Naive thymus-derived CD8-positive, alpha-beta T cell (primary cell): ENCODE measurements at regions not wholly inside any gene's neighbourhood (a gene's known extent, or its start where the extent isn't known, plus 50 kb on each side); places are given as distances from the start of the nearest gene placed in this dataset.
"Not testable (repeated sequence)": the region's sequence is repeated elsewhere in the genome, so short reads cannot be mapped to it uniquely, and the experiment has no call there.

ENCODE experiments used
- ATAC-seq, 2 donors: fragments of 150-1000 bp; cut with Tn5 transposase in 1 of 2; sonication (Bioruptor Pico), chemical (Tn5 transposase) in 1 of 2; 1 replicate in 1 of 2; 2 replicates in 1 of 2; pipeline ENCODE4 v1.10.0; 2021; ENCODE audit warnings: mild to moderate bottlenecking in 2 of 2, moderate library complexity in 2 of 2
- POLR2A ChIA-PET: fragments of 350-600 bp; sonication (Branson Sonifier 250); formaldehyde crosslinking; loops from one replicate; lab custom pipeline; 2021; ENCODE audit warnings: antibody characterized with exemption; lab: Charles Lee
- DNase-seq, 10 donors: peaks; one replicate each; pipeline versions ENCODE4 v3.0.0 to v3.0.0-alpha.2; 2020 to 2022
- H3K27ac Mint-ChIP-seq, 10 donors: one replicate each; pipeline ENCODE4 v1.8.0; 2020 to 2022; ENCODE audit warnings: mild to moderate bottlenecking in 10 of 10, mixed read lengths in 10 of 10, moderate library complexity in 4 of 10, inconsistent platforms in 1 of 10
- H3K27me3 Mint-ChIP-seq, 5 donors: one replicate each; pipeline ENCODE4 v1.8.0; 2021 to 2022; ENCODE audit warnings: mixed read lengths in 5 of 5
- H3K36me3 Mint-ChIP-seq, 3 donors: one replicate each; pipeline ENCODE4 v1.8.0; 2020 to 2022; ENCODE audit warnings: mixed read lengths in 3 of 3, mild to moderate bottlenecking in 2 of 3, inconsistent platforms in 1 of 3
- H3K4me1 Mint-ChIP-seq, 4 donors: one replicate each; pipeline ENCODE4 v1.8.0; 2021 to 2022; ENCODE audit warnings: mixed read lengths in 4 of 4
- H3K4me3 Mint-ChIP-seq, 10 donors: one replicate each; pipeline ENCODE4 v1.8.0; 2020 to 2022; ENCODE audit warnings: mild to moderate bottlenecking in 10 of 10, mixed read lengths in 10 of 10, moderate library complexity in 6 of 10, inconsistent platforms in 1 of 10
- H3K9me3 Mint-ChIP-seq, 9 donors: one replicate each; pipeline ENCODE4 v1.8.0; 2020 to 2022; ENCODE audit warnings: mixed read lengths in 9 of 9, mild to moderate bottlenecking in 3 of 9, inconsistent platforms in 1 of 9, moderate library complexity in 1 of 9

GRCh38 chr11:130979386-130979972 lies 63.2 kb upstream of the SNX19 start:
- H3K4me1 Mint-ChIP-seq = no peaks in the 10 kb centered on the region
- ATAC-seq = no peak
- DNase-seq = no peak
- POLR2A ChIA-PET = no interaction called here
- peaks cover 11 to 48% (median 21%) of the 10 kb centered on the region in 9 donors for H3K9me3 Mint-ChIP-seq
- H3K27ac Mint-ChIP-seq = no peak overlapping the region
- H3K4me3 Mint-ChIP-seq = no peak overlapping the region
- peaks cover 0 to 25% (median 0%) of the 10 kb centered on the region in 3 donors for H3K36me3 Mint-ChIP-seq
- H3K27me3 Mint-ChIP-seq = peaks cover 18 to 53% (median 35%) of the 10 kb centered on the region in 5 donors

GRCh38 chr11:130980071-130980862 lies 64.0 kb upstream of the SNX19 start:
- POLR2A ChIA-PET = no interaction called here

GRCh38 chr11:130984241-130984640 lies 68.0 kb upstream of the SNX19 start:
- H3K4me3 Mint-ChIP-seq, ATAC-seq, H3K27ac Mint-ChIP-seq, POLR2A ChIA-PET, H3K36me3 Mint-ChIP-seq, DNase-seq, H3K4me1 Mint-ChIP-seq: not testable (repeated sequence)
- Mint-ChIP-seq H3K9me3 (peaks cover 0 to 27% (median 10%) of the 10 kb centered on the region in 9 donors), H3K27me3 (peaks cover 11 to 34% (median 24%) of the 10 kb centered on the region in 5 donors)

More at GRCh38 chr11:130980071-130980862, 64.0 kb upstream of the SNX19 start:
- no peak overlapping the region for H3K27ac Mint-ChIP-seq
- peaks cover 11 to 48% (median 21%) of the 10 kb centered on the region in 9 donors for H3K9me3 Mint-ChIP-seq
- H3K36me3 Mint-ChIP-seq = peaks cover 0 to 25% (median 0%) of the 10 kb centered on the region in 3 donors
- DNase-seq (no peak), ATAC-seq (no peak)
- H3K4me1 Mint-ChIP-seq = no peaks in the 10 kb centered on the region
- H3K4me3 Mint-ChIP-seq = no peak overlapping the region
- peaks cover 18 to 47% (median 34%) of the 10 kb centered on the region in 5 donors for H3K27me3 Mint-ChIP-seq

GRCh38 chr11:130992788-130993187 lies 76.5 kb upstream of the SNX19 start:
- POLR2A ChIA-PET = no interaction called here
- H3K36me3 Mint-ChIP-seq = no peaks in the 10 kb centered on the region
- H3K27ac Mint-ChIP-seq = no peak overlapping the region
- H3K4me1 Mint-ChIP-seq = no peaks in the 10 kb centered on the region
- ATAC-seq (no peak), DNase-seq (no peak)
- no peak overlapping the region for H3K4me3 Mint-ChIP-seq
- peaks cover 0 to 17% (median 0%) of the 10 kb centered on the region in 5 donors for H3K27me3 Mint-ChIP-seq
- peaks cover 0 to 6% (median 0%) of the 10 kb centered on the region in 9 donors for H3K9me3 Mint-ChIP-seq

GRCh38 chr11:130994043-130994442 lies 77.8 kb upstream of the SNX19 start:
- no peaks in the 10 kb centered on the region for H3K36me3 Mint-ChIP-seq
- POLR2A ChIA-PET = no interaction called here

GRCh38 chr11:130995266-130995665 lies 79.0 kb upstream of the SNX19 start:
- Mint-ChIP-seq H3K36me3 (no peaks in the 10 kb centered on the region), H3K9me3 (peaks cover 0 to 4% (median 0%) of the 10 kb centered on the region in 9 donors), H3K27ac (no peak overlapping the region), H3K4me1 (no peaks in the 10 kb centered on the region), H3K27me3 (peaks cover 0 to 17% (median 0%) of the 10 kb centered on the region in 5 donors), H3K4me3 (no peak overlapping the region)
- DNase-seq (no peak), ATAC-seq (no peak)
- POLR2A ChIA-PET = no interaction called here

More at GRCh38 chr11:130994043-130994442, 77.8 kb upstream of the SNX19 start:
- Mint-ChIP-seq H3K4me3 (no peak overlapping the region), H3K27me3 (peaks cover 0 to 17% (median 0%) of the 10 kb centered on the region in 5 donors), H3K27ac (no peak overlapping the region), H3K9me3 (peaks cover 0 to 6% (median 0%) of the 10 kb centered on the region in 9 donors), H3K4me1 (no peaks in the 10 kb centered on the region)
- ATAC-seq = no peak
- DNase-seq = no peak

GRCh38 chr11:130997278-130997677 lies 81.0 kb upstream of the SNX19 start:
- Mint-ChIP-seq H3K36me3 (no peaks in the 10 kb centered on the region), H3K27ac (no peak overlapping the region), H3K27me3 (peaks cover 0 to 9% (median 1%) of the 10 kb centered on the region in 5 donors), H3K4me1 (no peaks in the 10 kb centered on the region), H3K4me3 (no peak overlapping the region), H3K9me3 (peaks cover 0 to 4% (median 0%) of the 10 kb centered on the region in 9 donors)
- DNase-seq = no peak
- POLR2A ChIA-PET = no interaction called here
- no peak for ATAC-seq

GRCh38 chr11:130999086-130999485 lies 82.8 kb upstream of the SNX19 start:
- Mint-ChIP-seq H3K27ac (no peak overlapping the region), H3K36me3 (no peaks in the 10 kb centered on the region), H3K9me3 (peaks cover 0 to 4% (median 0%) of the 10 kb centered on the region in 9 donors), H3K27me3 (peaks cover 0 to 8% (median 1%) of the 10 kb centered on the region in 5 donors), H3K4me1 (no peaks in the 10 kb centered on the region), H3K4me3 (no peak overlapping the region)
- ATAC-seq = no peak
- POLR2A ChIA-PET = no interaction called here
- no peak for DNase-seq

- Mint-ChIP-seq H3K27me3 (peaks cover 0 to 6% (median 0%) of the 10 kb centered on the region in 5 donors), H3K4me3 (no peak overlapping the region), H3K9me3 (peaks cover 0 to 4% (median 0%) of the 10 kb centered on the region in 9 donors), H3K4me1 (no peaks in the 10 kb centered on the region), H3K36me3 (no peaks in the 10 kb centered on the region), H3K27ac (no peak overlapping the region)
- POLR2A ChIA-PET = no interaction called here
- DNase-seq = no peak
- ATAC-seq = no peak
Observed at GRCh38 chr11:130999992-131000770, 83.9 kb upstream of the SNX19 start.

GRCh38 chr11:131002145-131002544 lies 85.9 kb upstream of the SNX19 start:
- no peak overlapping the region for H3K27ac Mint-ChIP-seq

GRCh38 chr11:131005829-131006228 lies 89.5 kb upstream of the SNX19 start:
- peaks cover 0 to 10% (median 0%) of the 10 kb centered on the region in 3 donors for H3K36me3 Mint-ChIP-seq
- H3K4me1 Mint-ChIP-seq = no peaks in the 10 kb centered on the region
- ATAC-seq (no peak), DNase-seq (no peak)
- no peak overlapping the region for H3K4me3 Mint-ChIP-seq
- H3K9me3 Mint-ChIP-seq = peaks cover 0 to 19% (median 5%) of the 10 kb centered on the region in 9 donors
- POLR2A ChIA-PET = no interaction called here
- H3K27ac Mint-ChIP-seq = no peak overlapping the region
- peaks cover 2 to 10% (median 6%) of the 10 kb centered on the region in 5 donors for H3K27me3 Mint-ChIP-seq

More at GRCh38 chr11:131002145-131002544, 85.9 kb upstream of the SNX19 start:
- Mint-ChIP-seq H3K27me3 (peaks cover 0 to 6% (median 3%) of the 10 kb centered on the region in 5 donors), H3K4me1 (no peaks in the 10 kb centered on the region), H3K4me3 (no peak overlapping the region), H3K36me3 (no peaks in the 10 kb centered on the region), H3K9me3 (peaks cover 0 to 4% (median 0%) of the 10 kb centered on the region in 9 donors)
- DNase-seq (no peak), ATAC-seq (no peak)
- POLR2A ChIA-PET = no interaction called here

GRCh38 chr11:131025020-131025419 lies 108.7 kb upstream of the SNX19 start:
- no peak overlapping the region for H3K4me3 Mint-ChIP-seq

More at GRCh38 chr11:131025020-131025419, 108.7 kb upstream of the SNX19 start:
- peaks cover 0 to 2% (median 0%) of the 10 kb centered on the region in 5 donors for H3K27me3 Mint-ChIP-seq
- no peak overlapping the region for H3K27ac Mint-ChIP-seq
- ATAC-seq (no peak), DNase-seq (no peak)
- H3K36me3 Mint-ChIP-seq = no peaks in the 10 kb centered on the region
- no peaks in the 10 kb centered on the region for H3K4me1 Mint-ChIP-seq
- POLR2A ChIA-PET = no interaction called here
- H3K9me3 Mint-ChIP-seq = peaks cover 0 to 2% (median 0%) of the 10 kb centered on the region in 9 donors
